WERI-Rb-1 (cell line): ENCODE measurements at regions not wholly inside any gene's neighbourhood (a gene's known extent, or its start where the extent isn't known, plus 50 kb on each side); places are given as distances from the start of the nearest gene placed in this dataset.

Source experiments
- DNase-seq: peaks from one replicate; pipeline ENCODE4 v3.0.0-alpha.2; 2020
- H3K27ac ChIP-seq: fragments of 250-450 bp; sonication (Bioruptor Pico); 2 replicates; pipeline ENCODE4 v1.5.1; 2020; ENCODE audit warnings: mild to moderate bottlenecking, moderate library complexity
- H3K27me3 ChIP-seq: fragments of 250-450 bp; sonication (Bioruptor Pico); 2 replicates; pipeline ENCODE4 v1.5.1; 2021; ENCODE audit warnings: mild to moderate bottlenecking, low read depth, moderate library complexity; ENCODE audit not compliant: insufficient read depth, severe bottlenecking
- H3K36me3 ChIP-seq: fragments of 250-450 bp; sonication (Bioruptor Pico); 2 replicates; pipeline ENCODE4 v1.5.1; 2020; ENCODE audit warnings: mild to moderate bottlenecking, moderate library complexity
- H3K4me3 ChIP-seq: 2 replicates; pipeline ENCODE4 v1.5.1; 2011; ENCODE audit warnings: low read depth, mild to moderate bottlenecking, control low read depth, low read length
- H3K9me3 ChIP-seq: fragments of 250-450 bp; sonication (Bioruptor Pico); 2 replicates; pipeline ENCODE4 v1.5.1; 2021; ENCODE audit warnings: mild to moderate bottlenecking, moderate library complexity; ENCODE audit not compliant: severe bottlenecking
- TF ChIP-seq, protein P1 (sequence below): IDR thresholded peaks from 2 replicates; pipeline ENCODE4 v1.5.1; 2011; ENCODE audit warnings: low read depth, mild to moderate bottlenecking, control low read depth, inconsistent platforms, low read length

DNA sequence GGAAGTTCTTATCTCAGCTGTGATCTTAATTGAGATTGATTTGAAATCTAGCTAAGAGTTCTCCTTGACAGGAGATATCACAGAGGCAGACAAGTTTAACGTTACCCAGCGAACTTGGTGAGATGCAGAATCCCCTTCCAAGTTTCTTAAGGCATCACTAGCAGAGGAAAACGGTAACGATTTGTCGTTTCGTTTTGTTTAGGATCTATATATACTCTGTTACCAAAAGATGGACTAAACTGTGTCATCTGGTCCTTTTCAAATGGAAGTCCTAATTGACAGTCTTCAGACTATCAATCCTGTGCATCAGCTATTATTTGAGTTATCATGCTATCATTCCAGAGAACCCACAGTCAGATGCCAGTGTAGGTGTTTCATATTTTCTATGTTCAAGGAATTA, 316.7 kb upstream of the SORCS1 start:
- H3K36me3 ChIP-seq: no peaks in the 10 kb centered on the region
- no peaks in the 10 kb centered on the region for H3K9me3 ChIP-seq
- H3K4me3 ChIP-seq: no peak overlapping the region
- TF ChIP-seq, protein P1, sequence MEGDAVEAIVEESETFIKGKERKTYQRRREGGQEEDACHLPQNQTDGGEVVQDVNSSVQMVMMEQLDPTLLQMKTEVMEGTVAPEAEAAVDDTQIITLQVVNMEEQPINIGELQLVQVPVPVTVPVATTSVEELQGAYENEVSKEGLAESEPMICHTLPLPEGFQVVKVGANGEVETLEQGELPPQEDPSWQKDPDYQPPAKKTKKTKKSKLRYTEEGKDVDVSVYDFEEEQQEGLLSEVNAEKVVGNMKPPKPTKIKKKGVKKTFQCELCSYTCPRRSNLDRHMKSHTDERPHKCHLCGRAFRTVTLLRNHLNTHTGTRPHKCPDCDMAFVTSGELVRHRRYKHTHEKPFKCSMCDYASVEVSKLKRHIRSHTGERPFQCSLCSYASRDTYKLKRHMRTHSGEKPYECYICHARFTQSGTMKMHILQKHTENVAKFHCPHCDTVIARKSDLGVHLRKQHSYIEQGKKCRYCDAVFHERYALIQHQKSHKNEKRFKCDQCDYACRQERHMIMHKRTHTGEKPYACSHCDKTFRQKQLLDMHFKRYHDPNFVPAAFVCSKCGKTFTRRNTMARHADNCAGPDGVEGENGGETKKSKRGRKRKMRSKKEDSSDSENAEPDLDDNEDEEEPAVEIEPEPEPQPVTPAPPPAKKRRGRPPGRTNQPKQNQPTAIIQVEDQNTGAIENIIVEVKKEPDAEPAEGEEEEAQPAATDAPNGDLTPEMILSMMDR: no peak
- H3K27me3 ChIP-seq: no peaks in the 10 kb centered on the region
- H3K27ac ChIP-seq: no peak overlapping the region
- no peak for DNase-seq

DNA sequence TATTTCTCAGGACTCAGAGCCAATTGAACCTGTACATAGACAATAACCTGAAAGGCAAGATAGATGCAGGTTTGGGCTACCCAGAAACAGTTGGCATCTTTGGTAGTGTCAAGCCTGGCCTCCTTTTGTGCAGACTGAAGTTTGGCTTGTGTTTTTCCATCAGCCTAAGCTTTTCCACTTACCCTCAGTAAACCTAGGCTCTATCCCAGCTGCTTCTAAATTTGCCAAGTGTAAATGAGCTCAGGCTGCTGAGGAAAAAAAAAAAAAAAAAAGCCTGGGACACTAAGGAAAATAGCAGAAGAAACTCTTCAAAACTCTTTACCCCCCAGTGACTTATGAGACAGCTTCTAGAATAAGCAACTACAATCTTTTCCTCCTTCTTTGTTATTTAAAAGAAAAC, 316.3 kb upstream of the SORCS1 start:
- Histone ChIP-seq H3K27me3 (no peaks in the 10 kb centered on the region), H3K36me3 (no peaks in the 10 kb centered on the region), H3K27ac (no peak overlapping the region), H3K4me3 (no peak overlapping the region), H3K9me3 (no peaks in the 10 kb centered on the region)
- no peak for DNase-seq
- TF ChIP-seq, protein P1: no peak

DNA sequence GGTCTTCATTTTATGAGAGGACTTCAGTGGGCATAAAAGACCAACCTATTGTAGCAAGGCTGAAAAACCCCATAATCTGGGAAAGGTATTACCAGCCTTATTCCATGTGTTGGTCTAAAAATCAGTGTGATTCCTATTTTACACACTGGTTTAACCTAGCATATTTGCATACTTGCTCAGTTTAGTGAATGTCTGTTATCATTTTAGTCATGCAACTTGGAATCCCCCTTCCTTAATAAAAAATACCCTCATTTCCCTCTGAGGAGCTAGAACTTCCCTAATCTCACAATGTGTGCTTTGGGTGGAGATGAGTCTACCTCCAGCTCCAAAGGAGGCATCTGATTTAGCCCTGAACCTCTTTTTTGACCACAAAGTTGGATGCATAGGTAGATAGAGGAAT, 312.8 kb upstream of the SORCS1 start:
- Histone ChIP-seq H3K36me3 (no peaks in the 10 kb centered on the region), H3K9me3 (no peaks in the 10 kb centered on the region), H3K4me3 (no peak overlapping the region), H3K27me3 (no peaks in the 10 kb centered on the region), H3K27ac (no peak overlapping the region)
- DNase-seq: no peak
- TF ChIP-seq, protein P1: no peak

DNA sequence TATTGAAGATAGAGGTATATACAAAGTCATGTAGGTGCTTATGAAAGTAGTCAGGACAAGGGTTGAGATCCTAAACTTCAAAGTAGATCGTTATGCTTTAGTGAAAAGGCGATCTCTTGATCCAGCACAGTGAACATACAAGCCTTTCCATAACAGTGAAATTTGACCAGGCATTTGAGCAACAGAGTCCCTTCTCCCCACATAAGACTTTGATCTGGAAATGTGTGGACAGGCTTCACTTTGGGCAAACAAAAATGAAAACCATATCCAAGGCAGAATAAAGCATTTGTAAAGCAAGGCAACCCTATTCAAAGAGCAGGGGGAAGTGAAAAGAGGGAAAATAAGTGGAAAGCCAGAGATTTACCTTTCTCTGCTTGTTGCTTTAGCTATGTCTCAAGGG, 311.9 kb upstream of the SORCS1 start:
- TF ChIP-seq, protein P1: no peak
- H3K9me3 ChIP-seq: no peaks in the 10 kb centered on the region
- no peaks in the 10 kb centered on the region for H3K27me3 ChIP-seq
- no peaks in the 10 kb centered on the region for H3K36me3 ChIP-seq
- no peak overlapping the region for H3K4me3 ChIP-seq
- no peak for DNase-seq
- no peak overlapping the region for H3K27ac ChIP-seq

DNA sequence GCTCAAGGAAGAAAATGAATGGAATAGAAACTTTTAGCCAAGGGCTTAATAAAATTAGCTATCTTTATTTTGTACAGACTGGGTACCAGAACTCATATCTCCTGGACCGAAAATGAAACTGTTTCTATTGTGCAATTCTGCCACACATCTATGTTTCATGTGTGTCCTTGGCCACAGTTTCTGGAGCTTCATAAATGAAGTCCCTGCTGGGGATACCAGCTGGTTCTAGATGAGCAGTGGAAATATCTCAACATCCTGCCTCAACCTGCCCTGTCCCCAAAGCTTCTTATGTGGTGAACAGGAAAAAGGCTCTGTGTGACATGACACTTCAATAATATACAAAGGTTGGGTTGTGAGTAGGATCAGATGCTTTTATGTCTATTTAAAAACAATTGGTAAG, 310.1 kb upstream of the SORCS1 start:
- TF ChIP-seq, protein P1: no peak
- Histone ChIP-seq H3K36me3 (no peaks in the 10 kb centered on the region), H3K9me3 (no peaks in the 10 kb centered on the region), H3K27ac (no peak overlapping the region), H3K4me3 (no peak overlapping the region), H3K27me3 (no peaks in the 10 kb centered on the region)
- DNase-seq: no peak

DNA sequence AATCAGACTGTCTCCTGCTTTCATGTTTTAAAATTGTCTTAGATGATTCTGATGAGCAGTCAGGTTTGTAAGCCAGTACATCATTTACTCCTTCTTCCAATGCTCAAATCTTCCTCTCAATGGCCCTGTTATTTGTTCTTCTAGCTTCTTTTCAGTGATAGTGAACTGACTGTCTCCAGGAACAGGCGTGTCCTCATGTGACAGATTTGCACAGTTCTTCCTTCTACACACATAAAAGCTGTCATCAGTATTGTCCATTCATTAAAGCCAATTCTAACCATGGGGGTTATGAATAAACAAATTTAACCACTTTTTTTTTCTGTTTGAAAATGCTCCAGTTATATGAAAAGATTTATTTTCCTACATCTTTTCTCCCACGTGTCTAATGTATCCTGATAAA, 308.7 kb upstream of the SORCS1 start:
- Histone ChIP-seq H3K27ac (no peak overlapping the region), H3K4me3 (no peak overlapping the region), H3K9me3 (no peaks in the 10 kb centered on the region), H3K36me3 (no peaks in the 10 kb centered on the region), H3K27me3 (no peaks in the 10 kb centered on the region)
- TF ChIP-seq, protein P1: no peak
- no peak for DNase-seq
